ENCODE measurements at regions not wholly inside any gene's neighbourhood (a gene's known extent, or its start where the extent isn't known, plus 50 kb on each side); places are given as distances from the start of the nearest gene placed in this dataset.

- no peak for FAIRE-seq
These were observed 86.0 kb upstream of the PAPPA start for GRCh38 chr9:116067566-116067965.

GRCh38 chr9:116070256-116070914, 83.2 kb upstream of the PAPPA start:
- FAIRE-seq, result no peak

DNA sequence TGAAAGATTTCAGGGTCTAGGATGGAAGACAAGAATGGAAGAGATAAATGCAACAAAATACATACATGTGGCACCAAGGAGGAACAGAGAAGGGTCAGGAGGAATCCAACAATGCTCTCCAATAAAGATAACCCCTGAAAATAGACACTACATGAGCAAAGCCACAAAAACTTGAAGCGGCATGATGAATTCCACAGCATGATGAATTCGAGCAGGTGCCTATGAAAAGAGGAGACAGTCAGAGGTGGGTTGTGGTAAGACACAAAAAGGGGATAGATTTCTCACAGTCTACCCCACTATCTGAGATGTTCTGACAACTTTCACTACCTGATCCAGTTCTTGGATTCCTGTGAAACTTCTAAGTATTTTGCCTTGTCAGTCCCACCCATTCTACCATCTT, 81.5 kb upstream of the PAPPA start:
- FAIRE-seq, result no peak

DNA sequence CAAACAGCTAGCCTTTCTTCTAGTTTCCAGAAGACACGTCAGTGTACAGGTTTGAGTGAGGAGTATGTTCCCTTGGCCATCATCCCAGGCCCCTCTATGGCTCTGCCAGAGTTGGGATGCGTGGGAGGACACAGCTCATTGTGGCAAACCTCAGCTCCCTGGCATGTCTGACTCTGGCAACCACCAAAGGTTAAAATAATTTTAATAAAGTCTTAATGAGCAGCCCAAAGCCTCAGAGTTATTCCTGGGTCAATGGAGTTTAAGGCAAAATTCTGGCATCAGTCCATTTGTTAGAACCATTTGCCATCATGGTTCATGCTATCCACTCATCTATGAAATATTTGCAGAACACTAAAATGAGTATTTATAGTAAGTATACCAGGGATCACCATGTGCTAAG, 79.8 kb upstream of the PAPPA start:
- FAIRE-seq, result no peak

DNA sequence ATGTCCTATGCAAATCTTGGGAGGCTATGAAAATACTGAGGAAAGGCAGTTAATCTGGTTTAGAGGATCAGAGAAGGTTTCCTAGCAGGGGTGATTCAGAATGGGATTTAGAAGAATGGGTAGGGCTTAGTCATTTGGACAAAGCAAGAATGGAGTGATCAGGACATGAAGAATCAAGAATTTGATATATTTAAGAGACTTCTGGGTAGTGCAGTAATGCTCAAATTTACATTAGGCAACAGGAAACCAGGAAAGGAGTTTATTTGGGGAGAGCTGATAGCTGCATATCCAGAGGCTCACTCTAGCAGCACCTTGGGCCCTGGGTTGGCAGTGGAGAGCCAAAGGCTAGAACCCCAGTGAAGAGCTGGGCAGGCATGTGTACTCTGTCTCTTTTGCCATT, 78.9 kb upstream of the PAPPA start:
- FAIRE-seq, result no peak

DNA sequence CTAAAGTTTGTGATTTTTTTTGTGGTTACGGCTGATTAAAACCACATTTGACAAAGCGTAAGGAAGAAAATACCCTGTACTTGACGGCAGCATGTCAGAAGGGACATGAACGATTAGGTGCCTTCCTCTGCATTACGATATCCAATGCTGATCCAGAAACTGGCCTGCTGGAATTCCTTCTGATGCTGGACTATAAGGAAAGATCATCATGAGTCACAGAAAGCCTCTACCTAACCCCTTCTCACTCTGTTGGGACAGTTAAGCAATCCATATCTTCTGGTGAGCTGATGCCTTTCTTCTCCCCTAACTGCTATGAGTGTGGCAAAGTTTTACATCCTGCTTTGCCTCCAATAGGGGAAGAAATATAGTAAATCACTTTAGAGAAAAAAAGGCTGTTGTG, 78.4 kb upstream of the PAPPA start:
- no peak for FAIRE-seq

GRCh38 chr9:116078640-116079039, 75.0 kb upstream of the PAPPA start:
- no peak for FAIRE-seq

GRCh38 chr9:116080561-116080960, 73.0 kb upstream of the PAPPA start:
- FAIRE-seq, result no peak

GRCh38 chr9:116081435-116082115, 72.0 kb upstream of the PAPPA start:
- FAIRE-seq, result no peak

GRCh38 chr9:116083837-116084236, 69.8 kb upstream of the PAPPA start:
- no peak for FAIRE-seq

DNA sequence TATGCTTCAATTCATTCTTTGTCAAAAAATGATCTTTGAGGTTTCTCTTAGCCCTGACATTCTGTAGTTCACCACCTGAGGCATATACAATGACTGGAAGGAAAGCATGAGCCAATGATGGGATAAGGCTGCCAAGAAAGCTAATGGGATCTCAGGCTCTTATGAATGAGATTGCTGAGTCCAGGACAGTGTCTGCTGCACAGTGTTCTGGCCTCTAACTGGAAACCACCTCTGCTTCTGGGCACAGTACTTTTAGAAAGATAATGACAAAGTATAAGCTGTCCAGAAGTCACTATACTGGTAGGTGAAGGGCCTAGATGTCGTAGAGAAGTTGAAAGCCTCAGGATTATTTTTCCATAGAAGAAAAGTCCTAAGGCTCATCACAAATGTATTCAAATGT, 69.1 kb upstream of the PAPPA start:
- no peak for FAIRE-seq

DNA sequence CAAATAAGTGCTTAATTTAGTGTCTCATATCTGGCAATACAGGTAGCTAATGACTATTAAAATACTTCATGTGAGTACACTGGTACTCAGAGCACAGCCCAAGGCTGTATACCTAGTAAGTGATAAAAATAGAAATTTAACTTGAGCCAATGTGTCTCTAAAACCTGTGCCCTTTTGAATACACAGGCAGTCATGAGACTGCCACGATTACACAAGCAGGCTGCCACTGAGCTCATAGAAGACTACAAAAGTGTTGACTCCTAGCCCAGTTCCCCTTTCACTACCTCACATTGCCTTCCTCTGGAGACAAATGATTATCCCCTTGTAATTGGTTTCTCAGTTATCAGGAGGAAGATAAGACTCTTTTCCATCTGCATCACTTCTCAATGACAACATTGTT, 66.3 kb upstream of the PAPPA start:
- no peak for FAIRE-seq

- FAIRE-seq, result no peak
These were observed 65.8 kb upstream of the PAPPA start for GRCh38 chr9:116087751-116088194.

GRCh38 chr9:116088396-116088795, 65.2 kb upstream of the PAPPA start:
- FAIRE-seq, result no peak

GRCh38 chr9:116090030-116090770, 63.4 kb upstream of the PAPPA start:
- no peak for FAIRE-seq

DNA sequence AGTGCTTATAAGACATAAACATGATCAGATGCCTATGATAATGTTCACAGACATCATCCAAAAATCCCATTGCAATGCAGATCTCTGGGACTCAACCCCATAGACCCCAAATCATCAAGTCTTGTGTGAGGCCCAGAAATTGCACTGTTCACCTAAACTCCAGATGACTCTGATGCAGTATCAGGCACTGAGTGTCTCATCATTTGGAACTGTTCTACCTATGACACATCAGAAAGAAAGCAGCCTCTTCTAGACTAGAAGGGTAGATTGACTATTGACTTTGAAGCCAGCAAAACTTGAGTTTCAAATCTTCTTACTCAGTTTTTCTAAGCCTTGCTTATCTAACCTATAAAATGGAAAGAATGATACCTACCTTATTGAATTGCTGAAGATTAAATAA, 58.7 kb upstream of the PAPPA start:
- FAIRE-seq, result no peak

DNA sequence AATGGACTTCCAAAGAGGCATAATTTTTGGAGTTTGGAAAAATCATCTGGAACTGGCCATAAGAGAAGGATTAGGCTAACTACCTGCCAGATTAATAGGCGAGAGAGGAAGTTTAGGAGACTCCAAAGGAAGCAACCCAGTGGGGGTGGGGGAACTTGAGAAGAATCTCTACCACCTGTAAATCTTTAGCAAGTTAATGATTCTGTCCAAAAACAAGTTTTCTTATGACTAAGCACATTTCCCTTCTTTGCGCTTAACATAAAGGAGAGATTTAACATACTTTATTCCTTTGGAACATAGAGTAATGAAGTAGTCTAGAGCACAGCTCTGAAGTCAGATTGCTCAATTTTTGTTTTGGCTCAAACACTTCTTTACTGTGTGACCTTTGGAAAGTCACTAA, 58.2 kb upstream of the PAPPA start:
- no peak for FAIRE-seq

DNA sequence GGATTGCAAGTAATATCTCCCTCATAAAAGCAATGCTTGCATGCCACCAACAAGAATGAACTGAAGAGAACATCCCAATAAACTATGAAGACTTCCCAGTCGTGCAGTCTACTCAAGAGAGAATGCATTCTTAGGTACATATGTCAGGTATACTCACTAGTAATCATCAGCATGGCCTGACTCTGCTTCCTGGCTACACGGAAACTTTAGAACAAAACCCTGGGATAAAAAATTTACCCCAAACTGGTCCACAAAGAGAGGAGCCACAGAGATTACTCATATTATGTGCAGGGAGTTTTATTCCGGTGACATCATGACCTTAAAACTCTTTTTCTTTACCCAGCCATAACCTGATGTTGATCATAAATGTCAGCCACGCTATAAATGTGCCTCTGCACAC, 57.5 kb upstream of the PAPPA start:
- FAIRE-seq, result no peak

DNA sequence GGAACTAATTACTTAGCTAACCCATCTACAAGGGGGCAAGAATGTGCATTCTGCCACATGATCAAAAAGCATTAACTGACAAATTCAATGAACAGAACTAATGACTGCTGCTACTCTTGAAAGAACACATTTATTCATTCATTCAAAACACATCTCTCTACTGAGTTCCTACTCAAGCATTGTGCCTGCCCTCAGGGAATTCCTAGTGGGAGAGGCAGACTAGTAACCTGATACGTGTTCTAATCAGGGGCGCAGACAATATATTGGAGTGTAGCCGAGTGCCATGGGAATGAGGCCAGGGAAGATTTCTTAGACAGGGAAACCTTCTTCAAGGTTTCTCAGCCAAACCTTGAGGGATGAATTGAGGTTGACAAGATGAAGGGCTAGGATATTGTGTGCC, 56.7 kb upstream of the PAPPA start:
- FAIRE-seq, result no peak

GRCh38 chr9:116098476-116098875, 55.1 kb upstream of the PAPPA start:
- no peak for FAIRE-seq

GRCh38 chr9:116099821-116100220, 53.8 kb upstream of the PAPPA start:
- no peak for FAIRE-seq

DNA sequence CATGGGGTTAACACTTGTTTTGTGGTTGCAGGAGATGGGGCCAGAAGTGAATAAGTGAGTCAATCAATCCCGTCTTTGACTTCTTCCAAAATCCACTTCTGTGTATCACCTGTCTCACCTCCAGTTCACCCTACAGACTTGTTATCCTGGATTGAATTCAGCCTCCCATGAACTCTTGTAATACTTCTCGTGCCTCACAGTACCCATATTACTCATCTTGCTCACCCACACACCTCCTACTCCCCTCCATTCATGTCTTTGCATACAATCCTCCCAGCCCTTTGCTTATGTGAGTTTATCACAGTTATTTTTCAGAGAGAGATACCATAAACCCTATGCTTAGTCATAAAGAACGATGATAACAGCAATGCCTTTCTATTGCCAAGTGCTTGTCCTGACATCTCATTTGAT, 52.9 kb upstream of the PAPPA start:
- FAIRE-seq, result no peak

DNA sequence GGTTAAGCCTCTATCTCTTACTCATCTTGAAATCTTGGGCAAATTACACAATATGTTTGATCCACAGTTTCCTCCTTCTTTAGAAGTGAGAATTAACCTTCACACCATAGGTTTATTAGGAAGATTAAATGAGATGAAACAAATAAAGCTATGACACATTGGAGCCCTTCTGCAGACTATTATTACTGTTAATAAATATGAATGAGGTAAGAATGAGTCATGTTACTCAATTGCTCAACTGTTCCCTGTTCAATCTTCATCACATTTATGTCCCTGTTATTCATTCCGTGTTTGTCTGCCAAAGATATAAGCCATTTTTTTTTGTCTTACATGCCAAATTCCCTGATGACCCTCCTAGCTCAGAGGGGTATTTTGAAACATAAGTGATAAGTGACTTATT, 52.1 kb upstream of the PAPPA start:
- no peak for FAIRE-seq

DNA sequence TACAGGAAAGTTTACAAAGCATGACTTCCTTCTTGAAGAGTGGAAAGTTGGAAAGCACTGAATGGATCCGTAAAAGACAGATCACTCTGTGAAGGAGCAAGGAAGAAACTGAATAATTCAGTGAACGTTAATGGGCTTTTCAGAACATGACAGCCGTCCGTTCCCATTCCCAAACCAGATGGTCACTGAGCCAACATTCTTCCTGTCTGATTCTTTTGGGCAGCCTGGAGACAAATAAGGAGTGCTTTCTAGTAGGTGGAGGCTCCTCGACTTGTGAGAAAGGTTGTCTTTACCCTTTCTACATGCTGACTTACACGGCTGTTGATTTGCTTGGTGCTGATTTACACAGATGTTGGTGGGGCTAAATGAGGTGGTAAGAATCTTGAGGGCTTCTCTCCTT, 51.0 kb upstream of the PAPPA start:
- no peak for FAIRE-seq
